K562 (cell line): ENCODE measurements at regions not wholly inside any gene's neighbourhood (a gene's known extent, or its start where the extent isn't known, plus 50 kb on each side); places are given as distances from the start of the nearest gene placed in this dataset.

Experiments
- BCL6 ChIP-seq: fragments of 250-450 bp; sonication (Bioruptor Pico); IDR thresholded peaks from 2 replicates; pipeline ENCODE4 v1.4.0; 2020
- ETV6 ChIP-seq, 3 experiments: fragments of 150-350 bp in 1 of 3; sonication (generic) in 1 of 3; formaldehyde crosslinking in 1 of 3; IDR thresholded peaks; 2 replicates each; pipeline versions ENCODE4 v1.6.1 to v1.8.0; 2014 to 2022; ENCODE audit warnings: borderline replicate concordance in 2 of 3, low read depth in 2 of 3, antibody characterized with exemption in 1 of 3, low read length in 1 of 3, mild to moderate bottlenecking in 1 of 3, missing genetic modification reagents in 1 of 3
- HINFP ChIP-seq: fragments of 450-650 bp; conservative IDR thresholded peaks from 2 replicates; pipeline ENCODE4 v1.6.1; 2016; ENCODE audit warnings: missing genetic modification characterization, low read depth, mild to moderate bottlenecking, control low read depth, missing compliant biosample characterization
- HSF4 ChIP-seq: fragments of 250-450 bp; sonication (Bioruptor Pico); IDR thresholded peaks from 2 replicates; pipeline ENCODE4 v2.1.2; 2022; ENCODE audit warnings: mild to moderate bottlenecking, moderate library complexity, borderline replicate concordance
- JUNB ChIP-seq: fragments of 450-650 bp; formaldehyde crosslinking; conservative IDR thresholded peaks from 2 replicates; pipeline ENCODE4 v1.4.0; 2020; ENCODE audit warnings: mild to moderate bottlenecking
- MCM3 ChIP-seq: fragments of 450-650 bp; IDR thresholded peaks from 2 replicates; pipeline ENCODE4 v1.6.1; 2016
- PCBP1 ChIP-seq: fragments of 200-400 bp; formaldehyde crosslinking; IDR thresholded peaks from 2 replicates; pipeline ENCODE4 v1.6.1; 2018; ENCODE audit warnings: mild to moderate bottlenecking, low read depth, low read length; ENCODE audit not compliant: poor library complexity, severe bottlenecking
- PHB ChIP-seq: fragments of 250-450 bp; sonication (Bioruptor Pico); IDR thresholded peaks from 2 replicates; pipeline ENCODE4 v1.5.0; 2021
- POLR2AphosphoS2 ChIP-seq: IDR thresholded peaks from 2 replicates; pipeline ENCODE4 v1.6.1; 2012; ENCODE audit warnings: low read length, improper control_type of control experiment
- RBM14 ChIP-seq: fragments of 200-400 bp; formaldehyde crosslinking; IDR thresholded peaks from 2 replicates; pipeline ENCODE4 v1.6.1; 2018; ENCODE audit warnings: low read depth, mild to moderate bottlenecking, low read length, moderate library complexity, borderline replicate concordance; ENCODE audit not compliant: insufficient read depth
- RNF219 ChIP-seq: fragments of 250-450 bp; sonication (Bioruptor Pico); IDR thresholded peaks from 2 replicates; pipeline ENCODE4 v1.5.0; 2022; ENCODE audit warnings: mild to moderate bottlenecking
- SMAD1 ChIP-seq: fragments of 150-350 bp; IDR thresholded peaks from 2 replicates; pipeline ENCODE4 v1.6.1; 2014; ENCODE audit warnings: low read length, low read depth; ENCODE audit not compliant: partially characterized antibody
- TAF15 ChIP-seq: fragments of 200-400 bp; formaldehyde crosslinking; IDR thresholded peaks from 2 replicates; pipeline ENCODE4 v1.6.1; 2017; ENCODE audit warnings: mild to moderate bottlenecking, low read depth, low read length, moderate library complexity
- TEAD4 ChIP-seq, 2 experiments: sonication (generic) in 1 of 2; formaldehyde crosslinking in 1 of 2; IDR thresholded peaks; 2 replicates each; pipeline versions ENCODE4 v1.6.1 to v1.8.0; 2012 to 2022; ENCODE audit warnings: borderline replicate concordance in 1 of 2, inconsistent platforms in 1 of 2, low read length in 1 of 2, mild to moderate bottlenecking in 1 of 2, missing genetic modification reagents in 1 of 2
- XRCC3 ChIP-seq: fragments of 450-650 bp; IDR thresholded peaks from 2 replicates; pipeline ENCODE4 v1.6.1; 2017; ENCODE audit warnings: mild to moderate bottlenecking, moderate library complexity
- ZBTB26 ChIP-seq: fragments of 450-650 bp; formaldehyde crosslinking; IDR thresholded peaks from 2 replicates; pipeline ENCODE4 v1.4.0; 2022; ENCODE audit warnings: missing genetic modification characterization
- ZBTB43 ChIP-seq: sonication (generic); formaldehyde crosslinking; IDR thresholded peaks from 2 replicates; pipeline ENCODE4 v1.8.0; 2023; ENCODE audit warnings: mild to moderate bottlenecking, missing genetic modification reagents
- ZFPM2 ChIP-seq: fragments of 250-450 bp; sonication (Bioruptor Pico); IDR thresholded peaks from 2 replicates; pipeline ENCODE4 v1.5.1; 2022; ENCODE audit warnings: mild to moderate bottlenecking
- ZNF280B ChIP-seq: fragments of 250-450 bp; sonication (Bioruptor Pico); IDR thresholded peaks from 2 replicates; pipeline ENCODE4 v1.5.1; 2021; ENCODE audit warnings: mild to moderate bottlenecking

GRCh38 chr12:70052931-70053497 lies 190.2 kb upstream of the CNOT2 start (continued):
- TF ChIP-seq XRCC3 (no peak), JUNB (CRISPR knock-in tag) (peak; percentile 94), ZFPM2 (no peak), ZNF280B (CRISPR knock-in tag) (no peak), ZBTB26 (CRISPR knock-in tag) (no peak; the same call in 1 of the 2 replicates), RBM14 (no peak), RNF219 (CRISPR knock-in tag) (no peak), HINFP (no peak), PHB (CRISPR knock-in tag) (no peak), SMAD1 (no peak), ETV6 (IDR thresholded peaks at IDR 0.05; ENCODE audit: borderline replicate concordance in 1 of 2, low read depth in 2 of 2, low read length in 1 of 2) (no peak), ETV6 (CRISPR knock-in tag; IDR thresholded peaks at IDR 0.05; ENCODE audit: borderline replicate concordance) (no peak), HSF4 (CRISPR knock-in tag) (no peak), TAF15 (no peak), POLR2AphosphoS2 (no peak), MCM3 (no peak), TEAD4 (IDR thresholded peaks at IDR 0.05; ENCODE audit: low read length) (peak; percentile 60; the same call in 1 of the 2 replicates), TEAD4 (CRISPR knock-in tag; IDR thresholded peaks at IDR 0.05; ENCODE audit: borderline replicate concordance) (no peak), ZBTB43 (CRISPR knock-in tag) (no peak), PCBP1 (no peak), BCL6 (CRISPR knock-in tag) (no peak)
